Heart left ventricle (tissue), 16 donors: ENCODE measurements at regions not wholly inside any gene's neighbourhood (a gene's known extent, or its start where the extent isn't known, plus 50 kb on each side); places are given as distances from the start of the nearest gene placed in this dataset.

Source experiments
- ATAC-seq, 4 donors: fragments of 200-7000 bp; cut with Tn5 transposase; one replicate each; pipeline ENCODE4 v1.9.1; 2020 to 2022; ENCODE audit warnings: moderate library complexity in 4 of 4, mild to moderate bottlenecking in 3 of 4, moderate number of reproducible peaks in 1 of 4
- DNase-seq, 5 donors: peaks; one replicate each; pipeline ENCODE4 v3.0.0-alpha.2; 2020
- H3K27ac ChIP-seq, 12 donors: fragments of 200-600 bp; sonication (generic) in 4 of 12; one replicate each; pipeline versions ENCODE4 v1.5.0 to v1.8.0; 2016 to 2022; ENCODE audit warnings: mild to moderate bottlenecking in 2 of 12
- H3K27me3 ChIP-seq, 9 donors: fragments of 200-600 bp; sonication (generic) in 2 of 9; one replicate each; pipeline versions ENCODE4 v1.5.1 to v1.8.0; 2016 to 2022; ENCODE audit warnings: mild to moderate bottlenecking in 3 of 9
- H3K36me3 ChIP-seq, 9 donors: fragments of 200-600 bp; sonication (generic) in 2 of 9; one replicate each; pipeline versions ENCODE4 v1.5.0 to v1.8.0; 2018 to 2022; ENCODE audit warnings: mild to moderate bottlenecking in 2 of 9
- H3K4me1 ChIP-seq, 12 donors: fragments of 200-600 bp; sonication (generic) in 4 of 12; one replicate each; pipeline versions ENCODE4 v1.5.0 to v1.8.0; 2016 to 2022; ENCODE audit warnings: mild to moderate bottlenecking in 3 of 12
- H3K4me3 ChIP-seq, 12 donors: fragments of 200-600 bp; sonication (generic) in 4 of 12; one replicate each; pipeline versions ENCODE4 v1.5.0 to v1.8.0; 2017 to 2022; ENCODE audit warnings: mild to moderate bottlenecking in 9 of 12, moderate library complexity in 4 of 12
- H3K9me3 ChIP-seq, 12 donors: fragments of 200-600 bp; sonication (generic) in 4 of 12; one replicate each; pipeline versions ENCODE4 v1.5.0 to v1.8.0; 2016 to 2022; ENCODE audit warnings: mild to moderate bottlenecking in 1 of 12
- POLR2A ChIP-seq, 2 donors: fragments of 450-650 bp; IDR thresholded peaks; one replicate each; pipeline ENCODE4 v1.6.1; 2017; ENCODE audit warnings: antibody characterized with exemption in 2 of 2, mild to moderate bottlenecking in 2 of 2, moderate library complexity in 2 of 2
- WGBS, 4 donors: extraction: QIAGEN DNeasy Blood & Tissue Kit in 2 of 4; methylation state at CpG; one replicate each; pipeline versions ENCODE4 v1.1.5 to v1.1.7; 2013 to 2018; 5-methylcytosine and 5-hydroxymethylcytosine counted together
- intact Hi-C, 10 donors: fragments of 100-400 bp; cut with DNase I; formaldehyde crosslinking; loops; one replicate each; pipeline versions ENCODE4 v1.11.1 to v1.14.2; 2022
- TF ChIP-seq, protein P1 (sequence below), 12 donors: fragments of 200-600 bp; sonication (generic) in 4 of 12; IDR thresholded peaks; one replicate each; pipeline versions ENCODE4 v1.5.0 to v1.8.0; 2018 to 2022; ENCODE audit warnings: antibody characterized with exemption in 12 of 12, mild to moderate bottlenecking in 5 of 12
- donor health status: ischemic (EF 13 %, LVEDD 7.1; RV severe dilation, severe dysfunction).
- donor health status: healthy with polysubstance abuse.
- donor health status: DM: no; HTN: yes; CAD: no.
- donor health status: DM: no; HTN: no; CAD: no.
- donor health status: ischemic (EF 25% LVEDD 6.9; RV normal size, moderate dysfunction).
- donor health status: ischemic (EF 25% LVEDD 5.7; RV mildly dilated, moderate dysfunction).
- donor health status: healthy.
- donor health status: DM: yes; HTN: yes; CAD: no.
- donor health status: ischemic (EF 35%, LVEDD 5.7; RV mildly dilated, moderate dysfunction).
- donor health status: nonischemic (EF 11% LVEDD 7.7; RV severe dilation, severe dysfunction).
- donor health status: DM: yes; HTN: yes; CAD: no.
- donor health status: PGD.
- donor health status: ischemic (EF 29% LVEDD 5.4; RV normal size, mild dysfunction).
- donor health status: nonischemic (EF 23%, LVEDD 6.1; RV moderate dilation, normal function).

DNA sequence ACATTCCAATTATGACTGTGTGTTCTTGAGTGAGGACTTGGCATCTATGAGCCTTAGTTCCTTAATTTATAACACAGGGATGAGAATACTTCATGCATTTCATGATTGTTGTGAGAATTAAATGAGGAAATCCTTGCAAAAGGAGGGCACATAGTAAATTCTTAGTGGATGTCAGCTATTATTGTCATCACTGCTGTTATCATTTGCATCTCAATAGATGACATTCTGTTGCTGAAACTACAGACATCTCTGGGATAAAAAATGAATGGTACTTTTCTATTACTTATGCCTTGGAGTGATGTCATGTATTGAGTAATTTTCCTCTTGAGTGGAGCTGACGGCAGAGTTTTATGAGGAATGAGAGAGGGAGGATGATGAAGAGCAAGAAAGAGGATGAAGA is 184.4 kb upstream of the CDH11 start:
- no peaks in the 10 kb centered on the region for H3K27me3 ChIP-seq
- intact Hi-C loops, result loop anchor here in 1 of 10 donors (5.0 kb wide), 1 partner anchor 59 kb away; no protein-coding TSS in a partner anchor
- DNase-seq (no peak), ATAC-seq (no peak)
- WGBS, 4 donors, result 61 to 85% (median 81%) methylated on average over 1 of the region's 1 CpG
- H3K27ac ChIP-seq, result no peak overlapping the region
- H3K4me3 ChIP-seq, result no peak overlapping the region
- TF ChIP-seq, protein P1, sequence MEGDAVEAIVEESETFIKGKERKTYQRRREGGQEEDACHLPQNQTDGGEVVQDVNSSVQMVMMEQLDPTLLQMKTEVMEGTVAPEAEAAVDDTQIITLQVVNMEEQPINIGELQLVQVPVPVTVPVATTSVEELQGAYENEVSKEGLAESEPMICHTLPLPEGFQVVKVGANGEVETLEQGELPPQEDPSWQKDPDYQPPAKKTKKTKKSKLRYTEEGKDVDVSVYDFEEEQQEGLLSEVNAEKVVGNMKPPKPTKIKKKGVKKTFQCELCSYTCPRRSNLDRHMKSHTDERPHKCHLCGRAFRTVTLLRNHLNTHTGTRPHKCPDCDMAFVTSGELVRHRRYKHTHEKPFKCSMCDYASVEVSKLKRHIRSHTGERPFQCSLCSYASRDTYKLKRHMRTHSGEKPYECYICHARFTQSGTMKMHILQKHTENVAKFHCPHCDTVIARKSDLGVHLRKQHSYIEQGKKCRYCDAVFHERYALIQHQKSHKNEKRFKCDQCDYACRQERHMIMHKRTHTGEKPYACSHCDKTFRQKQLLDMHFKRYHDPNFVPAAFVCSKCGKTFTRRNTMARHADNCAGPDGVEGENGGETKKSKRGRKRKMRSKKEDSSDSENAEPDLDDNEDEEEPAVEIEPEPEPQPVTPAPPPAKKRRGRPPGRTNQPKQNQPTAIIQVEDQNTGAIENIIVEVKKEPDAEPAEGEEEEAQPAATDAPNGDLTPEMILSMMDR (IDR thresholded peaks at IDR 0.05), result no peak
- TF ChIP-seq POLR2A (IDR thresholded peaks at IDR 0.05), result no peak
- H3K9me3 ChIP-seq, result no peaks in the 10 kb centered on the region
- no peaks in the 10 kb centered on the region for H3K36me3 ChIP-seq
- H3K4me1 ChIP-seq, result peaks cover 0 to 20% (median 0%) of the 10 kb centered on the region in 12 donors

- Histone ChIP-seq H3K36me3 (no peaks in the 10 kb centered on the region), H3K9me3 (no peaks in the 10 kb centered on the region), H3K27me3 (no peaks in the 10 kb centered on the region), H3K4me3 (no peak overlapping the region), H3K4me1 (peaks cover 0 to 14% (median 0%) of the 10 kb centered on the region in 12 donors), H3K27ac (no peak overlapping the region)
- WGBS, 4 donors, result 43 to 50% (median 44%) methylated on average over 5 of the region's 5 CpGs
- TF ChIP-seq POLR2A (IDR thresholded peaks at IDR 0.05), result no peak
- TF ChIP-seq, protein P1 (IDR thresholded peaks at IDR 0.05), result peak in 1 of 12 donors; percentile 8
- intact Hi-C loops, result loop anchor here in 1 of 10 donors (5.0 kb wide), 1 partner anchor 58 kb away; no protein-coding TSS in a partner anchor
- DNase-seq (no peak), ATAC-seq (no peak)
Measured at GRCh38 chr16:65305266-65305959, 183.6 kb upstream of the CDH11 start.

DNA sequence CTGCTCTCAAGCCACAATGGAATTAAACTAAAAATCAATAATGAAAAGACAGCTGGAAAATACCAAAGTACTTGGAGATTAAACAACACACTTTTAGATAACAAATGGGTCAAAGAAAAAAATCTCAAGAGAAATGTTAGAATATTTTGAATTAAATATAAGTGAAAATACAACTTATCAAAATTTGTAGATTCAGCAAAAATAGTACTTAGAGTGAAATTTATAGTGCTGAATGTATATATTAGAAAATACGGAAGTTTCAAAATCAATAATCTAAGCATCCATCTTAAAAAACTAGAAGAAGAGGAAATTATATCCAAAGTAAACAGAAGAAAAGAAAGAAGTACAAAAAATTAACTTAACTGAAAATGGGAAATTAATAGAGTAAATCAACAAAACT is 179.2 kb upstream of the CDH11 start:
- Histone ChIP-seq H3K27me3 (no peaks in the 10 kb centered on the region), H3K36me3 (no peaks in the 10 kb centered on the region), H3K27ac (no peak overlapping the region), H3K4me3 (no peak overlapping the region), H3K9me3 (no peaks in the 10 kb centered on the region), H3K4me1 (peaks cover 0 to 19% (median under 1%) of the 10 kb centered on the region in 12 donors)
- intact Hi-C loops, result no loop called here
- 94 to 98% (median 96%) methylated on average over 1 of the region's 1 CpG for WGBS, 4 donors
- ATAC-seq (no peak), DNase-seq (no peak)
- TF ChIP-seq, protein P1 (IDR thresholded peaks at IDR 0.05), result no peak
- no peak for TF ChIP-seq POLR2A (IDR thresholded peaks at IDR 0.05)

- peak in 2 of 4 donors; percentile 22 to 36 for ATAC-seq
- peak overlapping the region in 1 of 12 donors; percentile 14 for H3K27ac ChIP-seq
- intact Hi-C loops, result no loop called here
- no peak for TF ChIP-seq POLR2A (IDR thresholded peaks at IDR 0.05)
- TF ChIP-seq, protein P1 (IDR thresholded peaks at IDR 0.05), result no peak
- no peak for DNase-seq
- H3K27me3 ChIP-seq, result no peaks in the 10 kb centered on the region
- peaks cover 0 to 16% (median under 1%) of the 10 kb centered on the region in 12 donors for H3K4me1 ChIP-seq
- H3K36me3 ChIP-seq, result no peaks in the 10 kb centered on the region
- H3K9me3 ChIP-seq, result no peaks in the 10 kb centered on the region
- no peak overlapping the region for H3K4me3 ChIP-seq
Measured at GRCh38 chr16:65297453-65297852, 175.6 kb upstream of the CDH11 start.
